IMR-90 (cell line): ENCODE measurements at regions not wholly inside any gene's neighbourhood (a gene's known extent, or its start where the extent isn't known, plus 50 kb on each side); places are given as distances from the start of the nearest gene placed in this dataset.
"Not testable (repeated sequence)": the region's sequence is repeated elsewhere in the genome, so short reads cannot be mapped to it uniquely, and the experiment has no call there.

ENCODE experiments used
- ATAC-seq: fragments of 200-7000 bp; cut with Tn5 transposase; 2 replicates; pipeline ENCODE4 v1.9.1; 2020; ENCODE audit warnings: low read depth, mild to moderate bottlenecking, moderate library complexity
- BruUV-seq: library from RNA; stranded (reverse); fragments of 400-500 nt; replicated peaks from 2 replicates; lab custom pipeline; 2021; lab: Mats Ljungman, UMichigan
- CTCF ChIA-PET: fragments of 300-600 bp; formaldehyde crosslinking; extraction: SDS; loops from one replicate; lab custom pipeline; 2021; ENCODE audit warnings: antibody characterized with exemption; lab: Yijun Ruan, JAX
- POLR2A ChIA-PET: fragments of 300-600 bp; sonication (Branson Sonifier 250); formaldehyde crosslinking; loops from one replicate; lab custom pipeline; 2022; ENCODE audit warnings: antibody characterized with exemption; ENCODE audit not compliant: unreplicated experiment; lab: Charles Lee
- DNase-seq: peaks from one replicate; pipeline ENCODE4 v3.0.0; 2013
- H2AFZ ChIP-seq: replicated peaks from 2 replicates; pipeline ENCODE3; 2013; ENCODE audit warnings: low read length, mild to moderate bottlenecking; ENCODE audit not compliant: poor library complexity
- H2AK5ac ChIP-seq: 2 replicates; pipeline ENCODE4 v1.6.1; 2013; ENCODE audit warnings: low read depth, low read length, inconsistent platforms
- H2AK9ac ChIP-seq: replicated peaks from 2 replicates; pipeline ENCODE3; 2013; ENCODE audit warnings: mild to moderate bottlenecking, low read depth, low read length, moderate library complexity; ENCODE audit not compliant: poor library complexity
- H2BK120ac ChIP-seq: 2 replicates; pipeline ENCODE4 v1.6.1; 2013; ENCODE audit warnings: low read depth, low read length, inconsistent platforms
- H2BK15ac ChIP-seq: 3 replicates; pipeline ENCODE4 v1.6.1; 2013; ENCODE audit warnings: low read depth, low read length, inconsistent platforms
- H2BK20ac ChIP-seq: 2 replicates; pipeline ENCODE4 v1.6.1; 2013; ENCODE audit warnings: low read depth, mild to moderate bottlenecking, inconsistent platforms, low read length, moderate library complexity
- H2BK5ac ChIP-seq: 2 replicates; pipeline ENCODE4 v1.6.1; 2013; ENCODE audit warnings: mild to moderate bottlenecking, low read depth, low read length, inconsistent platforms; ENCODE audit not compliant: poor library complexity, severe bottlenecking
- H3K14ac ChIP-seq: replicated peaks from 2 replicates; pipeline ENCODE4 v1.6.1; 2013; ENCODE audit warnings: low read depth, low read length, inconsistent platforms
- H3K18ac ChIP-seq: 2 replicates; pipeline ENCODE4 v1.6.1; 2013; ENCODE audit warnings: low read depth, low read length, control low read depth
- H3K23ac ChIP-seq: 2 replicates; pipeline ENCODE4 v1.6.1; 2013; ENCODE audit warnings: low read depth, low read length, inconsistent platforms
- H3K27ac ChIP-seq: 2 replicates; pipeline ENCODE4 v1.5.1; 2013; ENCODE audit warnings: mild to moderate bottlenecking, control low read depth, low read length; ENCODE audit not compliant: insufficient read depth
- H3K27me3 ChIP-seq: 2 replicates; pipeline ENCODE4 v1.6.1; 2013; ENCODE audit warnings: low read length; ENCODE audit not compliant: control insufficient read depth, insufficient read depth
- H3K36me3 ChIP-seq: 2 replicates; pipeline ENCODE4 v1.6.1; 2013; ENCODE audit warnings: low read length, mixed read lengths; ENCODE audit not compliant: control insufficient read depth, insufficient read depth
- H3K4ac ChIP-seq: 2 replicates; pipeline ENCODE4 v1.6.1; 2013; ENCODE audit warnings: low read depth, low read length, inconsistent platforms
- H3K4me1 ChIP-seq: 2 replicates; pipeline ENCODE4 v1.6.1; 2013; ENCODE audit warnings: low read length, mixed read lengths; ENCODE audit not compliant: control insufficient read depth, insufficient read depth
- H3K4me2 ChIP-seq: 2 replicates; pipeline ENCODE4 v1.6.1; 2013; ENCODE audit warnings: low read depth, mild to moderate bottlenecking, control low read depth, low read length, moderate library complexity
- H3K4me3 ChIP-seq: 2 replicates; pipeline ENCODE4 v1.5.1; 2013; ENCODE audit warnings: low read depth, mild to moderate bottlenecking, control low read depth, low read length, moderate library complexity; ENCODE audit not compliant: insufficient read depth
- H3K56ac ChIP-seq: 2 replicates; pipeline ENCODE4 v1.6.1; 2013; ENCODE audit warnings: low read length, inconsistent platforms; ENCODE audit not compliant: insufficient read depth; ENCODE audit errors: extremely low read depth
- H3K79me1 ChIP-seq, 2 experiments: 2 replicates each; pipeline ENCODE4 v1.6.1; 2013; ENCODE audit warnings: low read length in 2 of 2, inconsistent platforms in 1 of 2, low read depth in 1 of 2
- H3K9ac ChIP-seq: 2 replicates; pipeline ENCODE4 v1.6.1; 2013; ENCODE audit warnings: low read depth, low read length, control low read depth
- H3K9me1 ChIP-seq: 2 replicates; pipeline ENCODE4 v1.6.1; 2013; ENCODE audit warnings: low read length, inconsistent platforms; ENCODE audit not compliant: insufficient read depth
- H3K9me3 ChIP-seq: 2 replicates; pipeline ENCODE4 v1.6.1; 2013; ENCODE audit warnings: low read length; ENCODE audit not compliant: control insufficient read depth, insufficient read depth
- H4K20me1 ChIP-seq: 2 replicates; pipeline ENCODE4 v1.6.1; 2013; ENCODE audit warnings: low read length, inconsistent platforms; ENCODE audit not compliant: insufficient read depth
- H4K5ac ChIP-seq: 2 replicates; pipeline ENCODE4 v1.6.1; 2013; ENCODE audit warnings: mild to moderate bottlenecking, low read depth, low read length, control low read depth
- H4K8ac ChIP-seq, 2 experiments: 2 replicates each; pipeline ENCODE4 v1.6.1; 2013; ENCODE audit warnings: low read depth in 2 of 2, low read length in 2 of 2, control low read depth in 1 of 2, inconsistent platforms in 1 of 2
- H4K91ac ChIP-seq: 2 replicates; pipeline ENCODE4 v1.6.1; 2013; ENCODE audit warnings: low read depth, low read length, inconsistent platforms; ENCODE audit not compliant: insufficient read depth
- CTCF ChIP-seq: conservative IDR thresholded peaks from 2 replicates; pipeline ENCODE4 v1.5.1; 2012; ENCODE audit warnings: mild to moderate bottlenecking, low read depth, low read length, improper control_type of control experiment
- FOS ChIP-seq: fragments of 150-350 bp; IDR thresholded peaks from 2 replicates; pipeline ENCODE4 v1.6.1; 2016; ENCODE audit warnings: low read depth, low read length
- MXI1 ChIP-seq: IDR thresholded peaks from 2 replicates; pipeline ENCODE4 v1.6.1; 2012; ENCODE audit warnings: low read depth, mild to moderate bottlenecking, low read length, moderate library complexity, borderline replicate concordance
- NFE2L2 ChIP-seq: fragments of 150-350 bp; IDR thresholded peaks from 2 replicates; pipeline ENCODE4 v1.6.1; 2016; ENCODE audit warnings: low read depth, mild to moderate bottlenecking, low read length
- POLR2A ChIP-seq: IDR thresholded peaks from 2 replicates; pipeline ENCODE4 v1.6.1; 2012; ENCODE audit warnings: mild to moderate bottlenecking, low read depth, low read length
- WGBS, 2 experiments: methylation state at CpG; one replicate each; pipeline versions ENCODE4 v1.1.5 to v1.1.7; 2013; ENCODE audit warnings: missing lambda C conversion rate in 2 of 2; ENCODE audit not compliant: insufficient read length in 1 of 2; ENCODE audit errors: extremely low coverage in 2 of 2; 5-methylcytosine and 5-hydroxymethylcytosine counted together
- dilution Hi-C: fragments of 300-500 bp; cut with HindIII; formaldehyde crosslinking; loops from one replicate; pipeline ENCODE4 v1.14.3; 2018; ENCODE audit warnings: low sequenced_read_pairs; ENCODE audit not compliant: unreplicated experiment
- in situ Hi-C: fragments of 300-500 bp; cut with MboI; formaldehyde crosslinking; loops from 3 replicates; pipeline ENCODE4 v1.14.3; 2019; ENCODE audit warnings: low sequenced_read_pairs, inconsistent platforms, mixed read lengths
- intact Hi-C: fragments of 100-400 bp; cut with micrococcal nuclease; formaldehyde crosslinking; loops from 2 replicates; pipeline ENCODE4 v1.10.0; 2022

GRCh38 chr2:118747066-118747465, 100.4 kb downstream of the EN1 start:
- H3K9ac ChIP-seq = no peak overlapping the region
- dilution Hi-C loops (no loop called here), intact Hi-C loops (no loop called here), in situ Hi-C loops (no loop called here)
- H3K4me2 ChIP-seq = no peak overlapping the region
- no peak overlapping the region for H4K5ac ChIP-seq
- no peak overlapping the region for H3K4ac ChIP-seq
- no peak overlapping the region for H4K91ac ChIP-seq
- CTCF ChIA-PET = no interaction called here
- no peak overlapping the region for H3K4me3 ChIP-seq
- no peak overlapping the region for H3K27ac ChIP-seq
- no peak overlapping the region for H2BK5ac ChIP-seq
- no peaks in the 10 kb centered on the region for H3K36me3 ChIP-seq
- H4K8ac ChIP-seq = no peak overlapping the region
- H3K79me1 ChIP-seq = no peaks in the 10 kb centered on the region
- no peaks in the 10 kb centered on the region for H3K4me1 ChIP-seq
- no peak overlapping the region for H2BK120ac ChIP-seq
- TF ChIP-seq NFE2L2 (no peak), MXI1 (no peak), FOS (no peak), CTCF (no peak), POLR2A (no peak)
- peaks cover 3% of the 10 kb centered on the region; the same call in 1 of the 2 replicates for H3K27me3 ChIP-seq
- no peak overlapping the region for H2BK15ac ChIP-seq
- no peak overlapping the region for H3K18ac ChIP-seq
- H3K23ac ChIP-seq = no peak overlapping the region
- H2BK20ac ChIP-seq = no peak overlapping the region
- DNase-seq (no peak), ATAC-seq (no peak)
- 100% methylated on average over 2 of the region's 5 CpGs; no CpG with 5 or more reads in 1 of the 2 experiments for WGBS, 2 experiments
- BruUV-seq = no TSS peak
- H2AK5ac ChIP-seq = no peak overlapping the region
- H2AFZ ChIP-seq = no peak overlapping the region
- H3K56ac ChIP-seq = no peak overlapping the region
- peaks cover 6% of the 10 kb centered on the region for H3K9me3 ChIP-seq
- no peak overlapping the region for H3K14ac ChIP-seq
- POLR2A ChIA-PET = no interaction called here
- H4K20me1 ChIP-seq = no peaks in the 10 kb centered on the region
- no peaks in the 10 kb centered on the region for H3K9me1 ChIP-seq
- no peak overlapping the region for H2AK9ac ChIP-seq

- CTCF ChIA-PET = interaction anchor here (0.5 kb wide), 1 partner anchor 55 kb away, joined by 3 read pairs; no protein-coding TSS in a partner anchor
- intact Hi-C loops, dilution Hi-C loops: not testable (repeated sequence)
Observed at GRCh38 chr2:118744682-118745181, 102.7 kb downstream of the EN1 start.

More at GRCh38 chr2:118744682-118745181, 102.7 kb downstream of the EN1 start:
- H3K36me3 ChIP-seq, H2AFZ ChIP-seq, H3K4me2 ChIP-seq, H3K27ac ChIP-seq, H4K5ac ChIP-seq, H3K18ac ChIP-seq, H2AK5ac ChIP-seq, POLR2A ChIA-PET, H4K20me1 ChIP-seq, H3K23ac ChIP-seq, BruUV-seq, H2BK20ac ChIP-seq, in situ Hi-C loops, H3K4ac ChIP-seq, H3K9me3 ChIP-seq, H2BK15ac ChIP-seq, H3K4me3 ChIP-seq, H3K79me1 ChIP-seq, DNase-seq, H2BK120ac ChIP-seq, H3K14ac ChIP-seq, H2AK9ac ChIP-seq, H3K9me1 ChIP-seq, H4K8ac ChIP-seq, H3K4me1 ChIP-seq, H3K56ac ChIP-seq, H3K27me3 ChIP-seq, H4K91ac ChIP-seq, H3K9ac ChIP-seq, H2BK5ac ChIP-seq, ATAC-seq: not testable (repeated sequence)
- no CpG with 5 or more reads among the region's 3 CpGs for WGBS, 2 experiments
